Calu3 (cell line): ENCODE measurements at regions not wholly inside any gene's neighbourhood (a gene's known extent, or its start where the extent isn't known, plus 50 kb on each side); places are given as distances from the start of the nearest gene placed in this dataset.

ENCODE experiments used
- BruUV-seq: library from RNA; stranded (reverse); fragments of 400-500 nt; replicated peaks from 2 replicates; lab custom pipeline; 2021; lab: Mats Ljungman, UMichigan
- CTCF ChIA-PET: fragments of 300-600 bp; sonication (Branson Sonifier 250); formaldehyde crosslinking; loops from one replicate; lab custom pipeline; 2022; ENCODE audit warnings: antibody characterized with exemption; lab: Charles Lee
- DNase-seq: peaks from one replicate; pipeline ENCODE4 v3.0.0; 2022
- H3K27ac Mint-ChIP-seq: one replicate; pipeline ENCODE4 v1.8.0; 2022; ENCODE audit warnings: mixed read lengths; ENCODE audit not compliant: unreplicated experiment
- H3K27me3 Mint-ChIP-seq: one replicate; pipeline ENCODE4 v1.8.0; 2022; ENCODE audit warnings: mixed read lengths; ENCODE audit not compliant: unreplicated experiment
- H3K36me3 Mint-ChIP-seq: one replicate; pipeline ENCODE4 v1.8.0; 2022; ENCODE audit warnings: mild to moderate bottlenecking, moderate library complexity, mixed read lengths; ENCODE audit not compliant: insufficient read depth, unreplicated experiment
- H3K4me1 Mint-ChIP-seq: one replicate; pipeline ENCODE4 v1.8.0; 2022; ENCODE audit warnings: mild to moderate bottlenecking, low read depth, mixed read lengths; ENCODE audit not compliant: unreplicated experiment
- H3K4me3 Mint-ChIP-seq: one replicate; pipeline ENCODE4 v1.8.0; 2022; ENCODE audit warnings: mild to moderate bottlenecking, low read depth, moderate library complexity, mixed read lengths; ENCODE audit not compliant: unreplicated experiment
- H3K9me3 Mint-ChIP-seq: one replicate; pipeline ENCODE4 v1.8.0; 2022; ENCODE audit warnings: low read depth, mixed read lengths; ENCODE audit not compliant: unreplicated experiment
- intact Hi-C: fragments of 100-400 bp; cut with micrococcal nuclease; formaldehyde crosslinking; loops from one replicate; pipeline ENCODE4 v1.10.0; 2022; ENCODE audit not compliant: unreplicated experiment
- TF ChIP-seq, protein P1 (sequence below): fragments of 200-600 bp; IDR thresholded peaks from one replicate; pipeline ENCODE4 v1.8.0; 2022; ENCODE audit warnings: antibody characterized with exemption; ENCODE audit not compliant: unreplicated experiment

DNA sequence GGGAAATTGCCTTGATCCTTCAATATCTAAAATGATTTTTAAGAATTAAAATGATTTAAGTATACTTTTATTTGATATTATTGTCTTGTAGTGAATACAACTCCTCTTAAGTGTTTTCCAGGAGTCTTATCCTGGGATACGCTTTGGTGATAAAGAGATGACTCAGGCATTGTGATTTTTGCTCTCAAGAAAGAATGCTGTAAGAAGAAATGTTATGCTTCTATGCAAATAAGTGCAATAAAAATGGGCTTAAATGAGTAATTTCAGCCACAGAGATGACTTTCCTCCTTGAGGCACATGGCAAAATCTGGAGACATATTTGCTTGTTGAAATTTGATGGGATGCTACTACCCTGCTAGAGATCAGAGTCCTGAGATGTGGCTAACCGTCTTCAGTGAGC lies 358.6 kb upstream of the BCHE start:
- TF ChIP-seq, protein P1, sequence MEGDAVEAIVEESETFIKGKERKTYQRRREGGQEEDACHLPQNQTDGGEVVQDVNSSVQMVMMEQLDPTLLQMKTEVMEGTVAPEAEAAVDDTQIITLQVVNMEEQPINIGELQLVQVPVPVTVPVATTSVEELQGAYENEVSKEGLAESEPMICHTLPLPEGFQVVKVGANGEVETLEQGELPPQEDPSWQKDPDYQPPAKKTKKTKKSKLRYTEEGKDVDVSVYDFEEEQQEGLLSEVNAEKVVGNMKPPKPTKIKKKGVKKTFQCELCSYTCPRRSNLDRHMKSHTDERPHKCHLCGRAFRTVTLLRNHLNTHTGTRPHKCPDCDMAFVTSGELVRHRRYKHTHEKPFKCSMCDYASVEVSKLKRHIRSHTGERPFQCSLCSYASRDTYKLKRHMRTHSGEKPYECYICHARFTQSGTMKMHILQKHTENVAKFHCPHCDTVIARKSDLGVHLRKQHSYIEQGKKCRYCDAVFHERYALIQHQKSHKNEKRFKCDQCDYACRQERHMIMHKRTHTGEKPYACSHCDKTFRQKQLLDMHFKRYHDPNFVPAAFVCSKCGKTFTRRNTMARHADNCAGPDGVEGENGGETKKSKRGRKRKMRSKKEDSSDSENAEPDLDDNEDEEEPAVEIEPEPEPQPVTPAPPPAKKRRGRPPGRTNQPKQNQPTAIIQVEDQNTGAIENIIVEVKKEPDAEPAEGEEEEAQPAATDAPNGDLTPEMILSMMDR: no peak
- H3K4me3 Mint-ChIP-seq: no peak overlapping the region
- H3K27ac Mint-ChIP-seq: no peak overlapping the region
- CTCF ChIA-PET: no interaction called here
- no TSS peak for BruUV-seq
- H3K9me3 Mint-ChIP-seq: peaks cover 7% of the 10 kb centered on the region
- H3K36me3 Mint-ChIP-seq: no peaks in the 10 kb centered on the region
- intact Hi-C loops: no loop called here
- H3K4me1 Mint-ChIP-seq: no peaks in the 10 kb centered on the region
- no peak for DNase-seq
- H3K27me3 Mint-ChIP-seq: no peaks in the 10 kb centered on the region

DNA sequence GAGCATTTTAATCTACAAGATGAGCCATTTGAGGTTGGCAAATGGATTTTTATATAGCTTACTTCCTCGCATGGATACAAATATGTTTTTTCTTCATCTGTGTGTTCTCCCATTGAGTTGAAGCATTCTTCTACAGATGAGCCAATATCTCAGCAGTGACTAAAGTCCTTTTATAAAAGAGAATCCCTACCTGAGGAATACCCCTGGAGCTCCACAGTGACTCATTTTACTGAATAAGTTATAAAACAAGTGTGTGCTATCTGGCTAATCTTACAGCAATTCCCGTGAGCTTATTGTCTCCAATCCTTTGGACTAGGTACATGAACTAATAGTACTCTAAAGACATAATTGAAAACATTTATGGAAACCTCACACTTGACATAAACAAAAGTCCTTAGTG lies 354.2 kb upstream of the BCHE start:
- no peak for DNase-seq
- TF ChIP-seq, protein P1: no peak
- intact Hi-C loops: no loop called here
- CTCF ChIA-PET: no interaction called here
- Mint-ChIP-seq H3K4me1 (no peaks in the 10 kb centered on the region), H3K36me3 (no peaks in the 10 kb centered on the region), H3K27me3 (no peaks in the 10 kb centered on the region), H3K9me3 (peaks cover 3% of the 10 kb centered on the region), H3K4me3 (no peak overlapping the region), H3K27ac (no peak overlapping the region)
- no TSS peak for BruUV-seq

DNA sequence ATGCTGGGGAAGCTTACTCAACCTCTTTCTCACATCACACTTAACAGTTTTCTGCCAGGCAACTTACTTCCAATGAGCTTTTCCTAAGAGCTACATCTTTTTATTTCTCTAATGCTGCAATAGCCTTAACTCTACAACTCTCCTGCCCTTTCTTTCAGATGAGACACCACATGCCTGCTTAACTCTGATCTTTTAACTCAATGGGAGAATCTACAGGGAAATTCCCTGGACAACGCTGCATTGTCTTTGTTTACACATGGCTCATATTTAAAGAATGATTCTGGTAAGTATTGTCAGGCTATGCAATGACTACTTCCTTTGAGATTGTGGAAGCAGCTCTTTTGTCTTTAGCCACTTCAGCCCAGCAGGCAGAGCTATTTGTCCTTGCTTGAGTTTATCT lies 353.1 kb upstream of the BCHE start:
- Mint-ChIP-seq H3K27ac (no peak overlapping the region), H3K27me3 (no peaks in the 10 kb centered on the region), H3K36me3 (no peaks in the 10 kb centered on the region), H3K4me1 (no peaks in the 10 kb centered on the region), H3K9me3 (peaks cover 6% of the 10 kb centered on the region), H3K4me3 (no peak overlapping the region)
- CTCF ChIA-PET: no interaction called here
- BruUV-seq: no TSS peak
- TF ChIP-seq, protein P1: no peak
- intact Hi-C loops: no loop called here
- DNase-seq: no peak

DNA sequence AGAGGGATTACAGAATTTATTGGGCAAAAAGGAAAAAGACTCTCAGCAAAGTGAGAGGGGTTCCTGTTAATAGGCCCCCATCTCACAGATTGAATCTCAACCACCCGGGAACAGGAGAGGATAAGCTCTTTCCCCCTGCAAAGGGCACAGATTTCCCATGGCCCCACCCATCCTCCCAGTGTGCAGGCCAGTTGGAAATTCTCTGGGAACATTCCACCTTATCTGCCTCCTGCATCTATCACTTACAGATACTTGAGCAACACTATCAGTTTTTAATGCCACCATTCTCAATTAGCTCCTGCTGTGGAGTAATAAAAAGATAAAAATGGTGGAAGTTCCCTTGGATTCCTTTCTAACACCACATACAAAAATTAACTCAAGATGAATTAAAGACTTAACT lies 350.0 kb upstream of the BCHE start:
- Mint-ChIP-seq H3K27ac (no peak overlapping the region), H3K9me3 (peaks cover 4% of the 10 kb centered on the region), H3K36me3 (no peaks in the 10 kb centered on the region), H3K4me1 (no peaks in the 10 kb centered on the region), H3K27me3 (no peaks in the 10 kb centered on the region), H3K4me3 (no peak overlapping the region)
- BruUV-seq: no TSS peak
- TF ChIP-seq, protein P1: no peak
- DNase-seq: no peak
- intact Hi-C loops: no loop called here
- CTCF ChIA-PET: no interaction called here
